ENCODE measurements at regions not wholly inside any gene's neighbourhood (a gene's known extent, or its start where the extent isn't known, plus 50 kb on each side); places are given as distances from the start of the nearest gene placed in this dataset.

- no peak for DNase-seq
- 46 to 50% methylated on average over 5 of the region's 5 CpGs for WGBS, 2 donors
- Histone ChIP-seq H3K36me3 (no peaks in the 10 kb centered on the region), H3K4me1 (peaks cover 12 to 14% of the 10 kb centered on the region in 2 donors), H3K27ac (no peak overlapping the region), H3K27me3 (no peaks in the 10 kb centered on the region), H3K9me3 (no peaks in the 10 kb centered on the region), H3K4me3 (replicated peaks in 1 of 3) (no peak overlapping the region)
- no peak for TF ChIP-seq POLR2A (IDR thresholded peaks at IDR 0.05)
- no peak for TF ChIP-seq CTCF (IDR thresholded peaks at IDR 0.05)
- intact Hi-C loops (cut with DNase I) = no loop called here
Measured at GRCh38 chr2:226483143-226483542, 316.5 kb downstream of the IRS1 start.

- peaks cover 8 to 12% of the 10 kb centered on the region in 2 donors for H3K4me1 ChIP-seq
- peak in 1 of 2 donors; percentile 8 for DNase-seq
- peak overlapping the region in 2 of 3 donors; percentile 41 to 49 for H3K27ac ChIP-seq
- no peaks in the 10 kb centered on the region for H3K27me3 ChIP-seq
- intact Hi-C loops (cut with DNase I) = no loop called here
- no peak overlapping the region for H3K4me3 ChIP-seq (replicated peaks in 1 of 3)
- no peaks in the 10 kb centered on the region for H3K9me3 ChIP-seq
- TF ChIP-seq CTCF (IDR thresholded peaks at IDR 0.05) (no peak), POLR2A (IDR thresholded peaks at IDR 0.05) (no peak)
- WGBS, 2 donors = 59 to 67% methylated on average over 8 of the region's 8 CpGs
- no peaks in the 10 kb centered on the region for H3K36me3 ChIP-seq
Measured at GRCh38 chr2:226478109-226478809, 321.4 kb downstream of the IRS1 start.

- intact Hi-C loops (cut with DNase I) = no loop called here
- TF ChIP-seq CTCF (IDR thresholded peaks at IDR 0.05) = no peak
- no peak for TF ChIP-seq POLR2A (IDR thresholded peaks at IDR 0.05)
- no peaks in the 10 kb centered on the region for H3K36me3 ChIP-seq
- H3K9me3 ChIP-seq = no peaks in the 10 kb centered on the region
- no peaks in the 10 kb centered on the region for H3K27me3 ChIP-seq
- peaks cover 5 to 6% of the 10 kb centered on the region in 2 donors for H3K4me1 ChIP-seq
- WGBS, 2 donors = 68 to 79% methylated on average over 10 of the region's 10 CpGs
- no peak overlapping the region for H3K4me3 ChIP-seq (replicated peaks in 1 of 3)
- no peak for DNase-seq
- peak overlapping the region; percentile 34 to 49 (median 41) for H3K27ac ChIP-seq
Measured at GRCh38 chr2:226477221-226478108, 322.2 kb downstream of the IRS1 start.

GRCh38 chr2:226475650-226476049 is 324.0 kb downstream of the IRS1 start:
- Histone ChIP-seq H3K9me3 (no peaks in the 10 kb centered on the region), H3K4me1 (peaks cover 5 to 6% of the 10 kb centered on the region in 2 donors), H3K36me3 (no peaks in the 10 kb centered on the region), H3K4me3 (replicated peaks in 1 of 3) (no peak overlapping the region), H3K27me3 (no peaks in the 10 kb centered on the region), H3K27ac (no peak overlapping the region)
- intact Hi-C loops (cut with DNase I) = no loop called here
- no peak for TF ChIP-seq POLR2A (IDR thresholded peaks at IDR 0.05)
- TF ChIP-seq CTCF (IDR thresholded peaks at IDR 0.05) = no peak
- WGBS, 2 donors = 79 to 81% methylated on average over 2 of the region's 2 CpGs
- DNase-seq = no peak

GRCh38 chr2:226474131-226474530 is 325.5 kb downstream of the IRS1 start:
- no peak for DNase-seq
- no peak overlapping the region for H3K27ac ChIP-seq
- H3K9me3 ChIP-seq = no peaks in the 10 kb centered on the region
- peaks cover 5 to 6% of the 10 kb centered on the region in 2 donors for H3K4me1 ChIP-seq
- no peak overlapping the region for H3K4me3 ChIP-seq (replicated peaks in 1 of 3)
- H3K36me3 ChIP-seq = no peaks in the 10 kb centered on the region
- no peaks in the 10 kb centered on the region for H3K27me3 ChIP-seq
- intact Hi-C loops (cut with DNase I) = no loop called here
- TF ChIP-seq POLR2A (IDR thresholded peaks at IDR 0.05) (no peak), CTCF (IDR thresholded peaks at IDR 0.05) (no peak)
